Immature natural killer cell (primary cell): ENCODE measurements at regions not wholly inside any gene's neighbourhood (a gene's known extent, or its start where the extent isn't known, plus 50 kb on each side); places are given as distances from the start of the nearest gene placed in this dataset.
"Not testable (repeated sequence)": the region's sequence is repeated elsewhere in the genome, so short reads cannot be mapped to it uniquely, and the experiment has no call there.

Experiments used
- DNase-seq, 3 donors: peaks; one replicate each; pipeline ENCODE4 v3.0.0; 2022; ENCODE audit warnings: mixed read lengths in 1 of 3
- H3K27ac Mint-ChIP-seq, 6 donors: one replicate each; pipeline ENCODE4 v1.8.0; 2020; ENCODE audit warnings: mixed read lengths in 6 of 6, mild to moderate bottlenecking in 5 of 6, inconsistent platforms in 4 of 6, moderate library complexity in 3 of 6
- H3K27me3 Mint-ChIP-seq, 3 donors: one replicate each; pipeline ENCODE4 v1.8.0; 2020 to 2021; ENCODE audit warnings: low read depth in 3 of 3, mild to moderate bottlenecking in 3 of 3, mixed read lengths in 3 of 3, moderate library complexity in 3 of 3, inconsistent platforms in 1 of 3
- H3K36me3 Mint-ChIP-seq, 3 donors: one replicate each; pipeline ENCODE4 v1.8.0; 2020; ENCODE audit warnings: mixed read lengths in 3 of 3, inconsistent platforms in 2 of 3, mild to moderate bottlenecking in 2 of 3
- H3K4me1 Mint-ChIP-seq, 2 donors: one replicate each; pipeline ENCODE4 v1.8.0; 2020; ENCODE audit warnings: inconsistent platforms in 2 of 2, mild to moderate bottlenecking in 2 of 2, mixed read lengths in 2 of 2, moderate library complexity in 1 of 2
- H3K4me3 Mint-ChIP-seq, 5 donors: one replicate each; pipeline ENCODE4 v1.8.0; 2020; ENCODE audit warnings: mild to moderate bottlenecking in 5 of 5, mixed read lengths in 5 of 5, inconsistent platforms in 3 of 5, moderate library complexity in 3 of 5
- H3K9me3 Mint-ChIP-seq, 6 donors: one replicate each; pipeline ENCODE4 v1.8.0; 2020; ENCODE audit warnings: mild to moderate bottlenecking in 6 of 6, mixed read lengths in 6 of 6, inconsistent platforms in 4 of 6, moderate library complexity in 3 of 6

- no peaks in the 10 kb centered on the region for H3K9me3 Mint-ChIP-seq
These were observed 61.5 kb upstream of the SOX13 start for GRCh38 chr1:204011426-204011825.

GRCh38 chr1:204013052-204013451 is 59.9 kb upstream of the SOX13 start:
- H3K27me3 Mint-ChIP-seq, result peaks cover 0 to 2% (median 2%) of the 10 kb centered on the region in 3 donors
- no peaks in the 10 kb centered on the region for H3K4me1 Mint-ChIP-seq

More at GRCh38 chr1:204011426-204011825, 61.5 kb upstream of the SOX13 start:
- Mint-ChIP-seq H3K4me3 (no peak overlapping the region), H3K36me3 (no peaks in the 10 kb centered on the region), H3K27ac (no peak overlapping the region), H3K27me3 (peaks cover 0 to 4% (median 2%) of the 10 kb centered on the region in 3 donors), H3K4me1 (no peaks in the 10 kb centered on the region)
- DNase-seq, result no peak

GRCh38 chr1:204014336-204014735 is 58.6 kb upstream of the SOX13 start:
- H3K27ac Mint-ChIP-seq, result no peak overlapping the region
- no peaks in the 10 kb centered on the region for H3K4me1 Mint-ChIP-seq
- H3K4me3 Mint-ChIP-seq, result no peak overlapping the region
- no peaks in the 10 kb centered on the region for H3K36me3 Mint-ChIP-seq
- H3K27me3 Mint-ChIP-seq, result no peaks in the 10 kb centered on the region
- DNase-seq, result no peak
- no peaks in the 10 kb centered on the region for H3K9me3 Mint-ChIP-seq

More at GRCh38 chr1:204013052-204013451, 59.9 kb upstream of the SOX13 start:
- H3K27ac Mint-ChIP-seq, result no peak overlapping the region
- no peaks in the 10 kb centered on the region for H3K9me3 Mint-ChIP-seq
- H3K4me3 Mint-ChIP-seq, result no peak overlapping the region
- DNase-seq, result no peak
- no peaks in the 10 kb centered on the region for H3K36me3 Mint-ChIP-seq

- not testable (repeated sequence) for H3K4me3 Mint-ChIP-seq, H3K9me3 Mint-ChIP-seq
These were observed 58.0 kb upstream of the SOX13 start for GRCh38 chr1:204014961-204015360.

GRCh38 chr1:204017032-204017431 is 55.9 kb upstream of the SOX13 start:
- no peak for DNase-seq
- no peaks in the 10 kb centered on the region for H3K4me1 Mint-ChIP-seq
- H3K4me3 Mint-ChIP-seq, result no peak overlapping the region
- no peaks in the 10 kb centered on the region for H3K36me3 Mint-ChIP-seq
- H3K27me3 Mint-ChIP-seq, result peaks cover 0 to 3% (median 0%) of the 10 kb centered on the region in 3 donors
- H3K27ac Mint-ChIP-seq, result no peak overlapping the region
- no peaks in the 10 kb centered on the region for H3K9me3 Mint-ChIP-seq

More at GRCh38 chr1:204014961-204015360, 58.0 kb upstream of the SOX13 start:
- H3K27me3 Mint-ChIP-seq, H3K36me3 Mint-ChIP-seq, DNase-seq, H3K27ac Mint-ChIP-seq, H3K4me1 Mint-ChIP-seq: not testable (repeated sequence)

GRCh38 chr1:204018460-204018859 is 54.5 kb upstream of the SOX13 start:
- Mint-ChIP-seq H3K4me3 (no peak overlapping the region), H3K4me1 (no peaks in the 10 kb centered on the region), H3K36me3 (no peaks in the 10 kb centered on the region), H3K27me3 (peaks cover 0 to 3% (median 1%) of the 10 kb centered on the region in 3 donors), H3K27ac (no peak overlapping the region), H3K9me3 (no peaks in the 10 kb centered on the region)
- no peak for DNase-seq
